ENCODE measurements at regions not wholly inside any gene's neighbourhood (a gene's known extent, or its start where the extent isn't known, plus 50 kb on each side); places are given as distances from the start of the nearest gene placed in this dataset.
"Not testable (repeated sequence)": the region's sequence is repeated elsewhere in the genome, so short reads cannot be mapped to it uniquely, and the experiment has no call there.

DNA sequence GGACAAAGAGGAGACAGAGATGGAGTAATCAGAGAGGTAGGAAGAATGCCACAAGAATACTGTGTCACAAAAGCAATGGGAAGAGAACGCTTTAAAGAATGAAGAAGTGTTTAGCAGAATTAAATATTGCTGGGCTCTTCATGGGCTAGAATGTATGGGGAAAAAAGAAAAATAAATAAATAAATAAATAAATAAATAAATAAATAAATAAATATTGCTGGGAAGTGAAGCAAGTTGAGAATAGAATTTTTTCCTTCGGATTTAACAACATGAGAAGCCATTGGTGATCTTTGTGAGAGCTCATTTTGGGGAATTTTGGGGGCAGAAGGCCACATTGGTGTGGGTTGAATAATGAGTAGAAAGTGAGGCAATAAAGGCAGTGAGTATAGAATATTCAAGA, 59.7 kb upstream of the FRMPD3 start:
- TF ChIP-seq POLR2A (IDR thresholded peaks at IDR 0.05): no peak
- TF ChIP-seq, protein P1, sequence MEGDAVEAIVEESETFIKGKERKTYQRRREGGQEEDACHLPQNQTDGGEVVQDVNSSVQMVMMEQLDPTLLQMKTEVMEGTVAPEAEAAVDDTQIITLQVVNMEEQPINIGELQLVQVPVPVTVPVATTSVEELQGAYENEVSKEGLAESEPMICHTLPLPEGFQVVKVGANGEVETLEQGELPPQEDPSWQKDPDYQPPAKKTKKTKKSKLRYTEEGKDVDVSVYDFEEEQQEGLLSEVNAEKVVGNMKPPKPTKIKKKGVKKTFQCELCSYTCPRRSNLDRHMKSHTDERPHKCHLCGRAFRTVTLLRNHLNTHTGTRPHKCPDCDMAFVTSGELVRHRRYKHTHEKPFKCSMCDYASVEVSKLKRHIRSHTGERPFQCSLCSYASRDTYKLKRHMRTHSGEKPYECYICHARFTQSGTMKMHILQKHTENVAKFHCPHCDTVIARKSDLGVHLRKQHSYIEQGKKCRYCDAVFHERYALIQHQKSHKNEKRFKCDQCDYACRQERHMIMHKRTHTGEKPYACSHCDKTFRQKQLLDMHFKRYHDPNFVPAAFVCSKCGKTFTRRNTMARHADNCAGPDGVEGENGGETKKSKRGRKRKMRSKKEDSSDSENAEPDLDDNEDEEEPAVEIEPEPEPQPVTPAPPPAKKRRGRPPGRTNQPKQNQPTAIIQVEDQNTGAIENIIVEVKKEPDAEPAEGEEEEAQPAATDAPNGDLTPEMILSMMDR (IDR thresholded peaks at IDR 0.05): no peak
- no peak for DNase-seq
- intact Hi-C loops (cut with DNase I; ENCODE audit: low total_unique reads): no loop called here
- Histone ChIP-seq H3K27ac (no peak overlapping the region), H3K4me3 (no peak overlapping the region), H3K4me1 (no peaks in the 10 kb centered on the region), H3K27me3 (no peaks in the 10 kb centered on the region), H3K9me3 (no peaks in the 10 kb centered on the region), H3K36me3 (no peaks in the 10 kb centered on the region)

DNA sequence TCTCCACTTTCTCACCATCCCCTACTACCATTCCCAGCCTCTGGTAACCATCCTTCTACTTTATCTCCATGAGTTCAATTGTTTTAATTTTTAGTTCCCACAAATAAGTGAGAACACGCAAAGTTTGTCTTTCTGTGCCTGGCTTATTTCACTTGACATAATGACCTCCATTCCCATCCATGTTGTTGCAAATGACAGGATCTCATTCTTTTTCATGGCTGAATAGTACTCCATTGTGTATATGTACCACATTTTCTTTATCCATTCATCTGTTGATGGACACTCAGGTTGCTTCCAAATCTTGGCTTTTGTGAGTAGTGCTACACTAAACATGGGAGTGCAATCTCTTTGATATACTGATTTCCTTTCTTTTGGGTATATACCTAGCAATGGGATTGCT, 55.8 kb upstream of the FRMPD3 start:
- H3K4me1 ChIP-seq; DNase-seq; intact Hi-C loops (cut with DNase I; ENCODE audit: low total_unique reads); H3K9me3 ChIP-seq; H3K4me3 ChIP-seq; H3K36me3 ChIP-seq; H3K27ac ChIP-seq; H3K27me3 ChIP-seq: not testable (repeated sequence)

DNA sequence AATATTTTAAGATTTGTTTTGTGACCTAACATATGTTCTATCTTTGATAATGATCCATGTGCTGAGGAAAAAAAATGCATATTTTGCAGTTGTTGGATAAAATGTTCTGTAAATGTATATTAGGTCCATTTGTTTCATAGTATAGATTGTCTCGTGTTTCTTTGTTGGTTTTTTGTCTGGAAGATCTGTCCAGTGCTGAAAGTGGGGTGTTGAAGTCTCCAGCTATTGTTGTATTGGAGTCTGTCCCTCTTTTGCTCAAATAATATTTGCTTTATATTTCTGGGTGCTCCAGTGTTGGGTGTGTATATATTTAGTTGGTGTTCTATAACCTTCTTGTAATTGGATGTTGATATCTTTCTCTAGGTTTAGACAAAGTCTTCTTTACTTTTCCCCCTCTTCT, 53.2 kb upstream of the FRMPD3 start:
- no peaks in the 10 kb centered on the region for H3K9me3 ChIP-seq
- no peak overlapping the region for H3K27ac ChIP-seq
- no peaks in the 10 kb centered on the region for H3K4me1 ChIP-seq
- no peak for DNase-seq
- H3K36me3 ChIP-seq: no peaks in the 10 kb centered on the region
- intact Hi-C loops (cut with DNase I; ENCODE audit: low total_unique reads): no loop called here
- no peak overlapping the region for H3K4me3 ChIP-seq
- TF ChIP-seq POLR2A (IDR thresholded peaks at IDR 0.05): no peak
- TF ChIP-seq, protein P1 (IDR thresholded peaks at IDR 0.05): no peak
- peaks cover 0 to 4% of the 10 kb centered on the region in 2 donors for H3K27me3 ChIP-seq

DNA sequence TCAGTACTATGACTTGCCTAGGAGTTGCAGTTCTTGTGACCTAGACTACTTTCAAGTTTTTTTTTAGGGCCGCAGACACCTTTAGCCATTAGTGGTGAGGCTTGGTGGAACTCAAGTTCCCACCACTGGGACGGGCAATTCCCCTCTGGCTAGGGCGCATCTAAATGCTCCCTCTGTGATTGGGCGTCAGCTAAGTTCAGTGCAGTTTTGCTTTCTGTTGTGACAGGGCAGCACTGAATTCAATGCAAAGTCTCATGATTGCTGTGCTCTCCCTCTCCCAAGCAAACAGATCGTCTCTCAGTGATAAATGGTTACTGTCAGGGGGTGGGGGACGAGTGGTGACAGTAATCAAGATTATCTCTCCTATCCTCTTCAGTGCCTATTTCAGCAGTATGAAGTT, 52.7 kb upstream of the FRMPD3 start:
- TF ChIP-seq, protein P1 (IDR thresholded peaks at IDR 0.05): no peak
- TF ChIP-seq POLR2A (IDR thresholded peaks at IDR 0.05): no peak
- no peaks in the 10 kb centered on the region for H3K9me3 ChIP-seq
- intact Hi-C loops (cut with DNase I; ENCODE audit: low total_unique reads): no loop called here
- peaks cover 0 to 4% of the 10 kb centered on the region in 2 donors for H3K27me3 ChIP-seq
- no peak overlapping the region for H3K27ac ChIP-seq
- no peaks in the 10 kb centered on the region for H3K36me3 ChIP-seq
- DNase-seq: no peak
- no peaks in the 10 kb centered on the region for H3K4me1 ChIP-seq
- H3K4me3 ChIP-seq: no peak overlapping the region

DNA sequence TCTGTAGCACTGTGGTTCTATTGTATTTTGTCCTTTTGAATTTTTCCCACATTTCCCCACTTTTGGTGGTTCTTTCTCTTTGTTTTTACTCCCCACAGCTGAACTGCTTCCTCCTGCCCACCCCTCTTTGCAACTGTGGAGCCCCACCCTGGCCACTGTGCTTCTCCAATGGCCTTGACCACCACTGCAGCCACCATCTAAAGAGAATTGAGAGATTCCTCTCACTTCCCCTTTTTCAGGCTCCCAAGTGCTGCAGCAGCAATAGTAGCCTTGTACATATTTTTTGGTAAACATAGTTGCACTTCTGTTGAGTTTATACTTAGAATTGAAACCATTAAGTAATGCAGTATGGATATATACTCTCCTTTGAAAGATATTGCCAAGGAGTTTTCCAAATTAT, 51.3 kb upstream of the FRMPD3 start:
- intact Hi-C loops (cut with DNase I; ENCODE audit: low total_unique reads): no loop called here
- H3K4me1 ChIP-seq: no peaks in the 10 kb centered on the region
- H3K4me3 ChIP-seq: no peak overlapping the region
- H3K9me3 ChIP-seq: no peaks in the 10 kb centered on the region
- H3K27me3 ChIP-seq: peaks cover 0 to 4% of the 10 kb centered on the region in 2 donors
- DNase-seq: no peak
- no peaks in the 10 kb centered on the region for H3K36me3 ChIP-seq
- no peak overlapping the region for H3K27ac ChIP-seq
- no peak for TF ChIP-seq POLR2A (IDR thresholded peaks at IDR 0.05)
- TF ChIP-seq, protein P1 (IDR thresholded peaks at IDR 0.05): no peak

Data from uterus (tissue), 3 donors.